Tibial nerve (tissue), 4 donors: ENCODE measurements at regions not wholly inside any gene's neighbourhood (a gene's known extent, or its start where the extent isn't known, plus 50 kb on each side); places are given as distances from the start of the nearest gene placed in this dataset.

Experiments
- EP300 ChIP-seq, 2 donors: sonication (generic); formaldehyde crosslinking; IDR thresholded peaks; one replicate each; pipeline ENCODE4 v1.6.1; 2017; ENCODE audit warnings: antibody characterized with exemption in 2 of 2, mild to moderate bottlenecking in 1 of 2
- POLR2A ChIP-seq, 2 donors: fragments of 450-650 bp; IDR thresholded peaks; one replicate each; pipeline ENCODE4 v1.6.1; 2017; ENCODE audit warnings: antibody characterized with exemption in 2 of 2, mild to moderate bottlenecking in 2 of 2, moderate library complexity in 2 of 2
- TF ChIP-seq, protein P1 (sequence below), 5 experiments: fragments of 200-600 bp in 3 of 5; fragments of 450-650 bp in 2 of 5; sonication (generic) in 3 of 5; IDR thresholded peaks; one replicate each; pipeline ENCODE4 v1.5.1; 2016 to 2019; ENCODE audit warnings: antibody characterized with exemption in 5 of 5, mild to moderate bottlenecking in 3 of 5, moderate library complexity in 2 of 5

DNA sequence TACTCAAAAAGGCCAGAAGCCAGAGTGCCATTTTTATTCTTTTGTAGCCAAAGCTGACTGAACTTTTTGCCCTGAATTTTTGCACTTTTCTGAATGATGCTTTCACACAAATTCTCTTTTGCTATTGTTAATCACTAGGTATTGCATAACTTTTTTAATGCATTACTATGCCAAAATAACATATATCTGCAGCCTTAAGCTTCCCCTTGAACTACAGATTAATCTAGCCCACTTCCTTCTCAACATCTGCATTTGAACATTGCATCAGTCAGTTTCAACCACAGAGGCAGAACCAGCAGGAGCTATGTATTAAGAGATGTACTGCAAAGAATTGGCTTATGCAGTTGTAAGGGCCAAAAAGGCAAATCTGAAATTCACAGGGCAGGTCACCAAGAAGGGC lies 197.6 kb upstream of the GYPA start:
- TF ChIP-seq, protein P1, sequence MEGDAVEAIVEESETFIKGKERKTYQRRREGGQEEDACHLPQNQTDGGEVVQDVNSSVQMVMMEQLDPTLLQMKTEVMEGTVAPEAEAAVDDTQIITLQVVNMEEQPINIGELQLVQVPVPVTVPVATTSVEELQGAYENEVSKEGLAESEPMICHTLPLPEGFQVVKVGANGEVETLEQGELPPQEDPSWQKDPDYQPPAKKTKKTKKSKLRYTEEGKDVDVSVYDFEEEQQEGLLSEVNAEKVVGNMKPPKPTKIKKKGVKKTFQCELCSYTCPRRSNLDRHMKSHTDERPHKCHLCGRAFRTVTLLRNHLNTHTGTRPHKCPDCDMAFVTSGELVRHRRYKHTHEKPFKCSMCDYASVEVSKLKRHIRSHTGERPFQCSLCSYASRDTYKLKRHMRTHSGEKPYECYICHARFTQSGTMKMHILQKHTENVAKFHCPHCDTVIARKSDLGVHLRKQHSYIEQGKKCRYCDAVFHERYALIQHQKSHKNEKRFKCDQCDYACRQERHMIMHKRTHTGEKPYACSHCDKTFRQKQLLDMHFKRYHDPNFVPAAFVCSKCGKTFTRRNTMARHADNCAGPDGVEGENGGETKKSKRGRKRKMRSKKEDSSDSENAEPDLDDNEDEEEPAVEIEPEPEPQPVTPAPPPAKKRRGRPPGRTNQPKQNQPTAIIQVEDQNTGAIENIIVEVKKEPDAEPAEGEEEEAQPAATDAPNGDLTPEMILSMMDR (IDR thresholded peaks at IDR 0.05), result no peak
- no peak for TF ChIP-seq EP300 (IDR thresholded peaks at IDR 0.05)
- TF ChIP-seq POLR2A (IDR thresholded peaks at IDR 0.05), result no peak
